Stimulated activated naive CD8-positive, alpha-beta T cell treated with anti-CD3 and anti-CD28 coated beads, Interleukin-15, Interleukin-2, amounts not matched to agents 100 ng/mL and 50 ng/mL, for 24 hours (primary cell): ENCODE measurements at regions not wholly inside any gene's neighbourhood (a gene's known extent, or its start where the extent isn't known, plus 50 kb on each side); places are given as distances from the start of the nearest gene placed in this dataset.

Source experiments
- H3K27ac Mint-ChIP-seq: one replicate; pipeline ENCODE4 v1.8.0; 2021; ENCODE audit warnings: mild to moderate bottlenecking, mixed read lengths
- H3K27me3 Mint-ChIP-seq: one replicate; pipeline ENCODE4 v1.8.0; 2021; ENCODE audit warnings: mixed read lengths
- H3K36me3 Mint-ChIP-seq: one replicate; pipeline ENCODE4 v1.8.0; 2021; ENCODE audit warnings: low read depth, mixed read lengths
- H3K4me1 Mint-ChIP-seq: one replicate; pipeline ENCODE4 v1.8.0; 2021; ENCODE audit warnings: low read depth, mixed read lengths
- H3K4me3 Mint-ChIP-seq: one replicate; pipeline ENCODE4 v1.8.0; 2021; ENCODE audit warnings: mild to moderate bottlenecking, mixed read lengths
- H3K9me3 Mint-ChIP-seq: one replicate; pipeline ENCODE4 v1.8.0; 2021; ENCODE audit warnings: mixed read lengths

- no peak overlapping the region for H3K27ac Mint-ChIP-seq
- H3K9me3 Mint-ChIP-seq: no peaks in the 10 kb centered on the region
- H3K36me3 Mint-ChIP-seq: no peaks in the 10 kb centered on the region
Measured at GRCh38 chr11:11083441-11083840, 225.6 kb upstream of the ZBED5 start.

GRCh38 chr11:11082646-11083045 is 224.8 kb upstream of the ZBED5 start:
- no peak overlapping the region for H3K27ac Mint-ChIP-seq
- no peaks in the 10 kb centered on the region for H3K9me3 Mint-ChIP-seq
- H3K27me3 Mint-ChIP-seq: peaks cover 4% of the 10 kb centered on the region
- no peaks in the 10 kb centered on the region for H3K36me3 Mint-ChIP-seq
- no peaks in the 10 kb centered on the region for H3K4me1 Mint-ChIP-seq
- H3K4me3 Mint-ChIP-seq: no peak overlapping the region

More at GRCh38 chr11:11083441-11083840, 225.6 kb upstream of the ZBED5 start:
- no peak overlapping the region for H3K4me3 Mint-ChIP-seq
- H3K27me3 Mint-ChIP-seq: peaks cover 4% of the 10 kb centered on the region
- H3K4me1 Mint-ChIP-seq: no peaks in the 10 kb centered on the region

GRCh38 chr11:11081776-11082175 is 223.9 kb upstream of the ZBED5 start:
- no peaks in the 10 kb centered on the region for H3K36me3 Mint-ChIP-seq
- peaks cover 4% of the 10 kb centered on the region for H3K27me3 Mint-ChIP-seq
- no peaks in the 10 kb centered on the region for H3K9me3 Mint-ChIP-seq
- H3K4me1 Mint-ChIP-seq: peaks cover 4% of the 10 kb centered on the region
- no peak overlapping the region for H3K27ac Mint-ChIP-seq
- H3K4me3 Mint-ChIP-seq: no peak overlapping the region

GRCh38 chr11:11081288-11081687 is 223.4 kb upstream of the ZBED5 start:
- H3K4me3 Mint-ChIP-seq: no peak overlapping the region
- peaks cover 4% of the 10 kb centered on the region for H3K27me3 Mint-ChIP-seq
- peaks cover 4% of the 10 kb centered on the region for H3K4me1 Mint-ChIP-seq
- H3K36me3 Mint-ChIP-seq: no peaks in the 10 kb centered on the region
- no peak overlapping the region for H3K27ac Mint-ChIP-seq
- no peaks in the 10 kb centered on the region for H3K9me3 Mint-ChIP-seq

- H3K4me3 Mint-ChIP-seq: no peak overlapping the region
- H3K27me3 Mint-ChIP-seq: peaks cover 2% of the 10 kb centered on the region
- no peaks in the 10 kb centered on the region for H3K9me3 Mint-ChIP-seq
- no peak overlapping the region for H3K27ac Mint-ChIP-seq
- H3K4me1 Mint-ChIP-seq: peaks cover 4% of the 10 kb centered on the region
- H3K36me3 Mint-ChIP-seq: no peaks in the 10 kb centered on the region
Measured at GRCh38 chr11:11078344-11079086, 220.7 kb upstream of the ZBED5 start.

DNA sequence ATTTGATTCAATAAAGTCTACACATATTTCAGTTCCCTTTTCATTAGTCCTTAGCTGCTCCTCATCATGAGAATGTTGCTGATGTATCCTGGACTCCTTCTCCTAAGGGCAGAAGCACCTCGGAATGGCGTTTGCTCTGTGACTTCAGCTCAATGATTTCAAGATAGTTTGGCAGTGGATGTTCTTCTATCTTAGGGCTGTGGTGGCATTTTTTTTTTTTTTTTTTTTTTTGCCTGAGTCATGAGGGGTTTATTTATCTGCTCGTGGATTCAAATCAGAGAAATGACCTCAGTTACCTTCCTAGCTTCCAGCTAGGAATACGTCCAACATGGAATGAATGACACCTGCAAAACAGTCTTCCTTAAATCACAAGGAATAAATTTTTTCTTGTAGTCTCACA is 220.0 kb upstream of the ZBED5 start:
- no peaks in the 10 kb centered on the region for H3K9me3 Mint-ChIP-seq
- no peak overlapping the region for H3K27ac Mint-ChIP-seq
- no peaks in the 10 kb centered on the region for H3K27me3 Mint-ChIP-seq
- H3K4me3 Mint-ChIP-seq: no peak overlapping the region
- no peaks in the 10 kb centered on the region for H3K36me3 Mint-ChIP-seq
- peaks cover 4% of the 10 kb centered on the region for H3K4me1 Mint-ChIP-seq

DNA sequence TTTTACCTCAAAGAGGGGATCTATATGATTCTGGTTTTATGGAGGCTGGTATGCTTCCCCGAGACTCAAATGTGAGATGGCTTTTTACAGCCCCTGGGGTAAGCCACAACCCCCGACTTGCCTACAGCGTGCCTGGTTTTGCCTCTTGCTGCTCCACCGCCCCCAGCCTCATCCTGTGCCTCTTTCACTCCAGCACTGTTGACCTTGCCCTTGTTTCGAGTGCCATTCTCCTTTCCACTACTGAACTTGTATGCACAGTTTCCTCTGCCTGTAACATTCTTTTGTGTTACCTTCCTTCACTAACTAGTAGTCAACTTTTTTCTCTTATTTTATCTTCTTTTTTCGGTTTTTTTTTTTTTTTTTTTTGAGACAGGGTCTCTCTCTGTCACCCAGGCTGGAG is 219.0 kb upstream of the ZBED5 start:
- no peaks in the 10 kb centered on the region for H3K27me3 Mint-ChIP-seq
- no peaks in the 10 kb centered on the region for H3K36me3 Mint-ChIP-seq
- no peak overlapping the region for H3K27ac Mint-ChIP-seq
- H3K4me1 Mint-ChIP-seq: peaks cover 4% of the 10 kb centered on the region
- H3K9me3 Mint-ChIP-seq: no peaks in the 10 kb centered on the region
- no peak overlapping the region for H3K4me3 Mint-ChIP-seq

DNA sequence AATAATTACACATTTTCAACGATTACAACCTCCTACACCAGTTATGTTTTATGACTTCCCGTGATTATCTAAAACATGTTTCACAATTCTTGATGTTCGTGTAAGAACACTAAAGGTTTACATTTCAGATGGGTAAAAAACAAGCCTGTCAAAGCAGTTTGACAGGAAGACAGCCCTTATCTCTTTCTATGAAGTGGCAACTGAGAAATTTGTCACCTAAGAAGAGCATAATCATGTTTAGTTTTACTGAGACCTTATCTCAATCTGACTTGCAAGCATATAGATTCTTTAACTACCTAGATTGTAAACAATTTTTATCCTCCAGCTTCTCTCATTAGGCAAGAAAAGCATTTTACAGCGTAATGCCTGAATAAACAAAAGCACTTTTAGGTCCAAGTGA is 218.4 kb upstream of the ZBED5 start:
- H3K4me1 Mint-ChIP-seq: peaks cover 4% of the 10 kb centered on the region
- no peak overlapping the region for H3K27ac Mint-ChIP-seq
- no peaks in the 10 kb centered on the region for H3K27me3 Mint-ChIP-seq
- no peak overlapping the region for H3K4me3 Mint-ChIP-seq
- no peaks in the 10 kb centered on the region for H3K9me3 Mint-ChIP-seq
- H3K36me3 Mint-ChIP-seq: no peaks in the 10 kb centered on the region

DNA sequence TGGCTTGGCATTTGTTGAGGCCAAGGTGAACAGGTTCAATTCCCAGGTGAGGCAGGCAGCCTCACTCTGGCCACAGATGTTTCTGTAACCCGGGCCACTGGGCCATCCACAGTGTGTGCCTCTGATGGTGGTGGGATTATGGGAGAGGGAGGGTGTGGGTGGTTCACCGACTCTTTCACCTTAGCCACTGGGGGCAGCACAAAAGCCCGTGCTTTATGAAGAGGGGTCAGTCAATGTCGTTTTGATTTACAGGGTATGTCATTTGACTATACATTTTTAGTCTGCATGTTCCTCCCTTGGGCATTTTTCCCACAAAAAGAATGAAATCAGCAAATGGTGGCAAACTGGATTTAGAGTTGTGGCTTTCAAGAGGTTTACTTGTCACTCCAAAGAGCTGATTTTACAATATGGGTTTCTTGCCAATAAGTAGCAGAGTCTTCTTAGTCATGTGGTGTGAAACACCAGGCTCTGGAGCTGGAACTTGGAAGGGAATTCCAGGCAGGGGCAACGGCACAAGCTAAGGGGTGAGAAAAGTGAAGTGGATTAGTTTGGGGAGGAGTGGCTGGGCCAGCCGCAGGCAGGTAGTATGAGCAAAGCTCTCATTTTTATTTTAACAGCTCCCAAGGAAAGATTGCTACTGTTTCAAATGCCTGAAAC is 217.8 kb upstream of the ZBED5 start:
- H3K36me3 Mint-ChIP-seq: no peaks in the 10 kb centered on the region
- no peaks in the 10 kb centered on the region for H3K27me3 Mint-ChIP-seq
- no peak overlapping the region for H3K4me3 Mint-ChIP-seq
- peaks cover 4% of the 10 kb centered on the region for H3K4me1 Mint-ChIP-seq
- H3K27ac Mint-ChIP-seq: no peak overlapping the region
- no peaks in the 10 kb centered on the region for H3K9me3 Mint-ChIP-seq

- Mint-ChIP-seq H3K4me3 (no peak overlapping the region), H3K36me3 (no peaks in the 10 kb centered on the region)
Measured at GRCh38 chr11:11074686-11075335, 217.0 kb upstream of the ZBED5 start.

DNA sequence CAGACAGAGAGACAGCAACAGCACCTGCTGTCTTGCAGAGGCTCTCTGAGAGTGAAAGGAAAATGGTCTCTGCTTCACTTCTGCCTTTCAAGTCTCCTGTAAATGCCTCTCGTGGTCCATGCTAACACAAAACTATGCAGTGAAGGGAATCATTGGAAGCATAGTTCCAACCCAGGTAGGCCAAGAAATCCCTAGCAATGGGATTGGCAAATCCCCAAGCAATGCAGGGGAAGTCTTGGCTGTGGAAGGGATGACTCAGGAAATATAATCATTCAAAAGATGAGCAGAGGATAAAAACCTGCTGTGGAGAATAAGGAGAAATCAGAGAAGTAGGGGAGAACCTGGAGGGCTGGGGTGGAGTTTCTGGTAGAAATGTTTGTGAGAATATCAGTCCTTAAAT is 216.1 kb upstream of the ZBED5 start:
- peaks cover 4% of the 10 kb centered on the region for H3K4me1 Mint-ChIP-seq
- H3K36me3 Mint-ChIP-seq: no peaks in the 10 kb centered on the region
- no peaks in the 10 kb centered on the region for H3K27me3 Mint-ChIP-seq
- no peak overlapping the region for H3K27ac Mint-ChIP-seq
- H3K9me3 Mint-ChIP-seq: no peaks in the 10 kb centered on the region
- H3K4me3 Mint-ChIP-seq: no peak overlapping the region

More at GRCh38 chr11:11074686-11075335, 217.0 kb upstream of the ZBED5 start:
- no peak overlapping the region for H3K27ac Mint-ChIP-seq
- no peaks in the 10 kb centered on the region for H3K27me3 Mint-ChIP-seq
- no peaks in the 10 kb centered on the region for H3K9me3 Mint-ChIP-seq
- H3K4me1 Mint-ChIP-seq: peaks cover 4% of the 10 kb centered on the region

DNA sequence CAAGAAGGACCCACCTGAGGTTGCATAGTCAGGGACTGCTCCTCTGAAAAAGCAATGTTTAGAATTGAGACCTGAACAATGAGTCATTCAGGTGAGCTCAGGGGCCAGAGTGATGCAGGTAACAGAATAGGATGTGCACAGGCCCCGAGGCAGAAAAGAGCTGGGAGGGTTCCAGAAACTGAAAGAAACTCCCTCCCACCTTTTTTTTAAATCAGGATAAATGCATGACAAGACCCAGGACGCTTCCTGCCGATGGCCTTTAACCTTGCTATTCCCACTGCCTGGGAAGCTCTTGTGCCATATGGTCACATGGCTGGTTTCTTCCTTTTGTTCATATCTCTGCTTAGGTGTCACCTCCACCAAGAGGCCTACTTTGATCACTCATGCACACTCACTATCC is 214.2 kb upstream of the ZBED5 start:
- no peaks in the 10 kb centered on the region for H3K27me3 Mint-ChIP-seq
- H3K9me3 Mint-ChIP-seq: no peaks in the 10 kb centered on the region
- H3K27ac Mint-ChIP-seq: no peak overlapping the region
- no peak overlapping the region for H3K4me3 Mint-ChIP-seq
- no peaks in the 10 kb centered on the region for H3K36me3 Mint-ChIP-seq
- H3K4me1 Mint-ChIP-seq: peaks cover 3% of the 10 kb centered on the region

- Mint-ChIP-seq H3K27ac (no peak overlapping the region), H3K9me3 (no peaks in the 10 kb centered on the region), H3K27me3 (no peaks in the 10 kb centered on the region), H3K4me3 (no peak overlapping the region), H3K36me3 (no peaks in the 10 kb centered on the region), H3K4me1 (no peaks in the 10 kb centered on the region)
Measured at GRCh38 chr11:11071486-11071885, 213.6 kb upstream of the ZBED5 start.

- Mint-ChIP-seq H3K9me3 (no peaks in the 10 kb centered on the region), H3K27me3 (no peaks in the 10 kb centered on the region), H3K4me1 (no peaks in the 10 kb centered on the region), H3K27ac (no peak overlapping the region), H3K36me3 (no peaks in the 10 kb centered on the region), H3K4me3 (no peak overlapping the region)
Measured at GRCh38 chr11:11070976-11071375, 213.1 kb upstream of the ZBED5 start.
